ENCODE measurements at regions not wholly inside any gene's neighbourhood (a gene's known extent, or its start where the extent isn't known, plus 50 kb on each side); places are given as distances from the start of the nearest gene placed in this dataset.

DNA sequence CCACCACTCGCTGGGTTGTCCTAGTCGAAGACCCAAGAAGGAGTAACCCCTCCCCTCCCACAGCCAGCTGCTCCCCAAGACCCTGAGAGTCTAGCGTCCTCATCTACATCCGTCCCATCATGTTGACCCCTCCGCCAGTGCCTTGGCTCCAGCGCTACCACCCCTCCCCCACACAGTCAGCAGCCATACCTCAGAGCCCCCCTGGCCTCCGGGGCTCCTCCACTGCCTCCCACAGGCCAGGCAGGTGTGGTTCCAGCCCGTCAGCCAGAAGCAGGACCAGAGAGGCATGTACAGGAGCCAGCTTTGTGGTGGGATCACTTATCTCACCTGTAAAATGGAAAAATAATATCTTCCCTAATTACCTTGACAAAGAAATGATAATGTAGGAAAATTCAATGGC is 51.5 kb upstream of the PHF21B start:
- H3K9me3 ChIP-seq (ENCODE audit: low read depth, low read length), result no peaks in the 10 kb centered on the region
- no peak for DNase-seq (ENCODE audit: low read depth, low spot score)
- no peaks in the 10 kb centered on the region for H3K36me3 ChIP-seq (ENCODE audit: insufficient read depth, low read length)
- H3K4me3 ChIP-seq, result no peak overlapping the region
- TF ChIP-seq POLR2AphosphoS5 (IDR thresholded peaks at IDR 0.05; ENCODE audit: borderline replicate concordance, low read depth, low read length) (no peak), EZH2 (IDR thresholded peaks at IDR 0.05) (no peak), FOXP2 (optimal IDR thresholded peaks at IDR 0.05; ENCODE audit: control extremely low read depth, extremely low read length, insufficient read depth) (no peak)
- H3K27ac ChIP-seq, result no peak overlapping the region
- H3K9ac ChIP-seq (ENCODE audit: insufficient read length), result no peak overlapping the region

DNA sequence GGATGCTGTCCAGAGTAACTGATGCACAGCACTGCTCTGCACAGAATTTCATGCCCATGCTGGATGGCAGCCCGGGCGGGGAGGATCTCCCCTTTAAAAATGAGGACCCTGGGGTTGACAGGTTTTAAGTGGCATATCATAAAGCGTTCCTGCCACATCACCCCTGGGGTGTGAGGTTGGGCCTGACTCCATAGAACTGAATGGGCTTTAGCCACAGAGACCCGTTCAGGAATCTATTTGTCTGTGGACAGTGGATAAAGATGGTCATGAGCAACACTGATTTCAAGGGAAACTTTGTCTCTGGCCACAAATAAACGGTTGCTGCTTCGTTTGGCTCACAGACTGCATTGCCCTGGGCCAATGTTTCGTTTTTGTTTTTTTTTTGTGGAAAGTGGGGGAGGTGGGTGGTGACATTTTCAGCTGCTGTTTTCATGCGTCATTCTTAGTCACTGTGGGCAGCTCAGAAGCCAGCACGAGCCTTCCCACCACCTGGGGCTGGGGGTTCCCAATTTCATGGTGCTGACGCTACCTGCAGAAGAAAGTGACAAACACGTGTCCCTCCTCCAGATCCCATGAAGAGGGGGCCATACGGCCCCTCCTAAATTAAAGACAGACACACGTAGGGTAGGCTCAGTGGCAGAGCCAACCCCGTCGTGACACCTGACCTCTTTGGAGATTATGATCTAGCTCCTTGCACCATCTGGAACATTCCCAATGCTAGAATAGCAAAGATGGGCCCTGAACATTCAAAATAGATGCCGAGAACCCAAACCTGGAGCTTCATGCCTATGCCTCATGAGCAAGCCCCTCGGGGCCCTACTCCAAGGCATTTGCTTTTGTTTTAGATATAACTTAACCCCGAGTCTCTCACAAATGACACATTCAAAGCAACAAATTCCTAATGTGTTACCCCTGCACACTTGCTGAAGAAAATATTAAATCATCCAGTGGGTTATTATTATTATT is 54.8 kb upstream of the PHF21B start:
- no peak overlapping the region for H3K9ac ChIP-seq (ENCODE audit: insufficient read length)

DNA sequence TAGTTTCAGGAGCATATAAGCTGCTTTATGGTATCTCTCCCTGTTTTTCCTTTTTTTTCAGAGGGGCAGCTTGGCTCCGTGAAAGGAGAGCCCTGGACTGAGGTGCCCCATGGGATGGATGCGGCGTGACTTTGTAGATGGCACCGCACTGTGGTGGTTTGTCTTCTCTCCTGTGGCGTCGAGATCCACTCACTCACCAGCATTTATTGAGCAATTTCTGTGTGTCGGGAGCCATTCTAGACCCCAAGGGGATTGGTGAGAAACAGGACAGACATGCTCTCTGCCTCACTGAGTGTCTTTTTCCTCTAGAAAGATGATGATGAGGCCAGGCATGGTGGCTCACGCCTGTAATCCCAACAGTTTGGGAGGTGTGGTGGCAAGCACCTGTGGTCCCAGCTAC is 55.9 kb upstream of the PHF21B start:
- Histone ChIP-seq H3K27ac (no peak overlapping the region), H3K4me3 (no peak overlapping the region), H3K36me3 (ENCODE audit: insufficient read depth, low read length) (no peaks in the 10 kb centered on the region), H3K9ac (ENCODE audit: insufficient read length) (no peak overlapping the region), H3K9me3 (ENCODE audit: low read depth, low read length) (no peaks in the 10 kb centered on the region)
- no peak for DNase-seq (ENCODE audit: low read depth, low spot score)
- TF ChIP-seq EZH2 (IDR thresholded peaks at IDR 0.05), result no peak
- TF ChIP-seq FOXP2 (optimal IDR thresholded peaks at IDR 0.05; ENCODE audit: control extremely low read depth, extremely low read length, insufficient read depth), result no peak
- TF ChIP-seq POLR2AphosphoS5 (IDR thresholded peaks at IDR 0.05; ENCODE audit: borderline replicate concordance, low read depth, low read length), result no peak

More for the DNA sequence above, 54.8 kb upstream of the PHF21B start:
- no peaks in the 10 kb centered on the region for H3K9me3 ChIP-seq (ENCODE audit: low read depth, low read length)
- no peak overlapping the region for H3K4me3 ChIP-seq
- no peaks in the 10 kb centered on the region for H3K36me3 ChIP-seq (ENCODE audit: insufficient read depth, low read length)
- no peak overlapping the region for H3K27ac ChIP-seq
- no peak for DNase-seq (ENCODE audit: low read depth, low spot score)
- TF ChIP-seq FOXP2 (optimal IDR thresholded peaks at IDR 0.05; ENCODE audit: control extremely low read depth, extremely low read length, insufficient read depth) (no peak), POLR2AphosphoS5 (IDR thresholded peaks at IDR 0.05; ENCODE audit: borderline replicate concordance, low read depth, low read length) (no peak), EZH2 (IDR thresholded peaks at IDR 0.05) (no peak)

DNA sequence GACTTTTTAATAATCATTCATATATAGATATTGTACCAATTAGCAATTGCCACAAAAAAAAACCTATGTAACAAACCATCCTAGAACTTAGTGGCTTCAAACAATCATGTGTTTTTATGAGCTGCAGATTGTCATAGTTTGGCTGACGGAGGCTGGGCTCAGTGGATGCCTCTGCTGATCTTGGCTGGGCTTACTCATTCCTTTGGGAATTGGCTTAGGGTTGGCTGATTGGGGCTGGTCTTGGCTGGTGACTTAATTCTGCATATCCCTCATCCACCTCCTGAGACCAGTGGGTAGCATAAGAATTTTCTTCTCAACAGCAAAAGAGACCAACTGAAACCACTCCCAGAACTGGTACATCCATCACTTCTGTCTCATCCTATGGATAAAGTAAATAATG is 57.9 kb upstream of the PHF21B start:
- Histone ChIP-seq H3K36me3 (ENCODE audit: insufficient read depth, low read length) (no peaks in the 10 kb centered on the region), H3K9ac (ENCODE audit: insufficient read length) (no peak overlapping the region), H3K27ac (no peak overlapping the region), H3K4me3 (no peak overlapping the region), H3K9me3 (ENCODE audit: low read depth, low read length) (no peaks in the 10 kb centered on the region)
- TF ChIP-seq FOXP2 (optimal IDR thresholded peaks at IDR 0.05; ENCODE audit: control extremely low read depth, extremely low read length, insufficient read depth), result no peak
- TF ChIP-seq POLR2AphosphoS5 (IDR thresholded peaks at IDR 0.05; ENCODE audit: borderline replicate concordance, low read depth, low read length), result no peak
- TF ChIP-seq EZH2 (IDR thresholded peaks at IDR 0.05), result no peak
- DNase-seq (ENCODE audit: low read depth, low spot score), result no peak

DNA sequence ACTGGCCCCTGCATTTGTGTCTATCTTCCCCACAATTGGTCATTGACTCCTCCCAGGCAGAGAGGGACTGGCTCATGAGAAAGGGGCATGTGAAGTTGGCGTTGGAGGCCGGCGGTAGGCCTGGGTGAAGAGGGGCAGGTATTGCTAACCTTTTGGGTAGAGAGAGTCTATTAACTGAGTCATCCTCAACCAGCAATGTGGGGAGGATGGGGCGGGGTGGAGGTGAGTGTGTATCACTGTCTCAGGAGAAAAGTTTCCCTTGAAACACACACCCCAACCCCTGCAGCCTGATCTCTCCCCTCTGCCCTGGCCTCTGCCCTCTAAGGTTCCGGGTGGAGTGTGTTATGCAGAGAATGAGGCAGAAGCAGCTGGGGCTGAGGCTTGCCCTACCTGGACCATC is 60.1 kb upstream of the PHF21B start:
- Histone ChIP-seq H3K9me3 (ENCODE audit: low read depth, low read length) (no peaks in the 10 kb centered on the region), H3K27ac (no peak overlapping the region), H3K36me3 (ENCODE audit: insufficient read depth, low read length) (no peaks in the 10 kb centered on the region), H3K4me3 (no peak overlapping the region), H3K9ac (ENCODE audit: insufficient read length) (no peak overlapping the region)
- TF ChIP-seq POLR2AphosphoS5 (IDR thresholded peaks at IDR 0.05; ENCODE audit: borderline replicate concordance, low read depth, low read length), result no peak
- no peak for TF ChIP-seq FOXP2 (optimal IDR thresholded peaks at IDR 0.05; ENCODE audit: control extremely low read depth, extremely low read length, insufficient read depth)
- TF ChIP-seq EZH2 (IDR thresholded peaks at IDR 0.05), result no peak
- no peak for DNase-seq (ENCODE audit: low read depth, low spot score)

DNA sequence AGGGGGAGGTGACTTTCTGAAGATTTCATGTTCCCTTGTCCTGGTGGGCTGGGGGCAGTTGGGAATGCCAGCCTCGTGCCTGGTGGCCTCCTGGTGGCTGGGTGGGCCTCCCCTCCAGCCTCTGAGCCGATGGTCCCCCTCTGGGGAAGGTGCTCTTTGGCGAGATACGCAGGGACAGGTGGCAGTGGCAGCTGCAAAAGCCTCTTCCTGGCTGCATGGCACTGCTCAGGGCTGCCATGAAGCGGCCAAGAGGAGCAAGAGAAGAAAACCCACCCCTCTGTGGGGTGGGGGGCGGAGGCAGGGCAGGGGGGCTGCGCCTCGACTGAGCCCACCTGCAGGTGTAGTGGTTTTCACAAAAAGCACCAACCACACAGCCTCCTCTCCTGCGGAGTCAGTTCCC is 61.8 kb upstream of the PHF21B start:
- H3K9ac ChIP-seq (ENCODE audit: insufficient read length), result no peak overlapping the region
- H3K36me3 ChIP-seq (ENCODE audit: insufficient read depth, low read length), result no peaks in the 10 kb centered on the region
- no peak for DNase-seq (ENCODE audit: low read depth, low spot score)
- no peaks in the 10 kb centered on the region for H3K9me3 ChIP-seq (ENCODE audit: low read depth, low read length)
- H3K4me3 ChIP-seq, result no peak overlapping the region
- no peak overlapping the region for H3K27ac ChIP-seq
- TF ChIP-seq POLR2AphosphoS5 (IDR thresholded peaks at IDR 0.05; ENCODE audit: borderline replicate concordance, low read depth, low read length) (no peak), FOXP2 (optimal IDR thresholded peaks at IDR 0.05; ENCODE audit: control extremely low read depth, extremely low read length, insufficient read depth) (no peak), EZH2 (IDR thresholded peaks at IDR 0.05) (no peak)

DNA sequence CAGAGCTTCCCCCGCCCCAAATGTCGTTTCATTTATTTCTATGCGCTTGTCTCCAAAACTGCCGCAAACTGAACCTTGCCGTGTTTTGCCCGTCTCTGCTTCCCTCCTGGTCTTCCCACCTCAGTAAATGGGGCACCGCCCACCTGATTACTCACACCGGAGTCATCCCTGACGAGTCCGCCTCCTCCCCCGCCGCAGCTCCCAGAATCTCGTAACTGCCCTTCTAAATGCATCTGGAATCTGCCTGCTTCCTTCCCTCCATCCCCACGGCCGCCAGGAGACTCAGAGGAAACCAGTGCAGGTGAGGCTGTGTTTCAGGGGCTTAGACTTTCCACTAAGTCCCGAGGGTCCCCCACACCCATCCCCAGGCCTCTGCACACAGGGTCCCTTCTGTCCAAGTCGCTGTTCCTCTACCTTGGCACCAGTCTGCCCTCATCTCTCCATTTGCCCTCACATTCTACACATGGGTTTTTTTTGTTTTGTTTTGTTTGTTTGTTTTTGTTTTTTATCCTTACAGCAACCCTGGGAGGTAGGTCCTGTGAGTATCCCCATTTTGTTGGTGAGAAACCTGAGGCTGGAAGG is 62.6 kb upstream of the PHF21B start:
- TF ChIP-seq POLR2AphosphoS5 (IDR thresholded peaks at IDR 0.05; ENCODE audit: borderline replicate concordance, low read depth, low read length), result no peak
- TF ChIP-seq EZH2 (IDR thresholded peaks at IDR 0.05), result no peak
- TF ChIP-seq FOXP2 (optimal IDR thresholded peaks at IDR 0.05; ENCODE audit: control extremely low read depth, extremely low read length, insufficient read depth), result no peak
- Histone ChIP-seq H3K27ac (no peak overlapping the region), H3K36me3 (ENCODE audit: insufficient read depth, low read length) (no peaks in the 10 kb centered on the region), H3K4me3 (no peak overlapping the region), H3K9me3 (ENCODE audit: low read depth, low read length) (no peaks in the 10 kb centered on the region), H3K9ac (ENCODE audit: insufficient read length) (no peak overlapping the region)
- no peak for DNase-seq (ENCODE audit: low read depth, low spot score)

DNA sequence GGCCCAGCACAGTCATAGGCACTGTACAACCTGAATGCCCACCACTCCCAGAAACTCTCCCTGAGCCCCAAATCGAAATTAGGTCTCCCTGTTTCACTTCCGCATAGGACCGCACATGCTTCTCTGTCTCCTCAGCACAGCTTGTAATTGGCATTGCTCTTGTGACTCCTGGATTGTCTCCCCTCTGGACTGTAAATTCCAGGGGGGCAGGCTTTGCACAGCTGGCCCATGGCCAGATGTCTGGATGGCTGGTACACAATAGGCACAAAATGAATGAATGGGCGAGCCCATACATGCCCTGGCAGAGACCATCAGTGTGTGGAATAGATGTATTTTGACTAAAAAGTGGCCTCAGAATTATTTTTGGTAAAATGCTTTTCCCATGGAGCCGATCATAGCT is 63.3 kb upstream of the PHF21B start:
- TF ChIP-seq FOXP2 (optimal IDR thresholded peaks at IDR 0.05; ENCODE audit: control extremely low read depth, extremely low read length, insufficient read depth) (no peak), EZH2 (IDR thresholded peaks at IDR 0.05) (no peak), POLR2AphosphoS5 (IDR thresholded peaks at IDR 0.05; ENCODE audit: borderline replicate concordance, low read depth, low read length) (no peak)
- H3K36me3 ChIP-seq (ENCODE audit: insufficient read depth, low read length), result no peaks in the 10 kb centered on the region
- H3K27ac ChIP-seq, result no peak overlapping the region
- H3K9ac ChIP-seq (ENCODE audit: insufficient read length), result no peak overlapping the region
- no peak overlapping the region for H3K4me3 ChIP-seq
- H3K9me3 ChIP-seq (ENCODE audit: low read depth, low read length), result no peaks in the 10 kb centered on the region
- no peak for DNase-seq (ENCODE audit: low read depth, low spot score)
